NCI-H2171 treated with DMSO at 0.1 percent for 48 hours (cell line): ENCODE measurements at regions not wholly inside any gene's neighbourhood (a gene's known extent, or its start where the extent isn't known, plus 50 kb on each side); places are given as distances from the start of the nearest gene placed in this dataset.

ENCODE experiments used
- DNase-seq: peaks from one replicate; lab custom pipeline; 2025; lab: John Stamatoyannopoulos, UW

DNA sequence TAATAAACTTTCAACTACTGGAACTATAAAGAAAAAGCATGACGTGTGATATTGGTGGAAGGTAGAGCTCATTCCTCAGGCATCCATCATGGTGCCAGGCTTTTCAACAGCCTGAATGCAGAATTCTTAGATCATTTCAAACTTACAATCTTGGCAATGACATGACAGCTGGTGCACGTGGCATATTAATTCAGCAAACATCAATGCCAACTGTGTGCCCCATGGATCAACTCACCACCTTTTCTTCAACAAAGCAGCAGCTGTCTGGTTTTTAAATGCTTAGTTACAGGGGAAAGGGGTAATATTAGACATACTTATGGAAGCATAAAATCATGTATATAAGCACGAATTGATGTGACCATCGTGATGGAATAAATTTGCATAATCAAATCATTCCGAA, 56.0 kb upstream of the OR13F1 start:
- DNase-seq, result peak; percentile 61
